Astrocyte (in vitro differentiated cells and primary cell): ENCODE measurements at regions not wholly inside any gene's neighbourhood (a gene's known extent, or its start where the extent isn't known, plus 50 kb on each side); places are given as distances from the start of the nearest gene placed in this dataset.

Experiments used
- DNase-seq: peaks from one replicate; pipeline ENCODE4 v3.0.0-alpha.2; 2010; ENCODE audit warnings: low read depth
- FAIRE-seq: peaks from 2 replicates; lab custom pipeline; 2011; peaks lifted over from hg19 to GRCh38; lab: Jason Lieb, UNC
- H2AFZ ChIP-seq: 2 replicates; pipeline ENCODE4 v1.6.0; 2012; ENCODE audit warnings: low read depth, low read length, inconsistent platforms
- H3K27ac ChIP-seq: 2 replicates; pipeline ENCODE4 v1.5.1; 2011; ENCODE audit warnings: low read depth, low read length, inconsistent platforms
- H3K27me3 ChIP-seq: 2 replicates; pipeline ENCODE4 v1.6.0; 2011; ENCODE audit warnings: low read length, inconsistent platforms; ENCODE audit not compliant: insufficient read depth
- H3K36me3 ChIP-seq: 2 replicates; pipeline ENCODE4 v1.5.1; 2011; ENCODE audit warnings: low read length, inconsistent platforms; ENCODE audit not compliant: insufficient read depth
- H3K4me1 ChIP-seq: 2 replicates; pipeline ENCODE4 v1.5.1; 2011; ENCODE audit warnings: low read length, inconsistent platforms; ENCODE audit not compliant: insufficient read depth
- H3K4me2 ChIP-seq: 2 replicates; pipeline ENCODE4 v1.6.0; 2012; ENCODE audit warnings: low read length, inconsistent platforms
- H3K4me3 ChIP-seq: 2 replicates; pipeline ENCODE4 v1.5.1; 2011; ENCODE audit warnings: low read depth, mild to moderate bottlenecking, low read length, inconsistent platforms; ENCODE audit not compliant: insufficient read depth
- H3K79me2 ChIP-seq: 2 replicates; pipeline ENCODE4 v1.6.0; 2012; ENCODE audit warnings: mild to moderate bottlenecking, low read length, inconsistent platforms; ENCODE audit not compliant: insufficient read depth
- H3K9ac ChIP-seq: 2 replicates; pipeline ENCODE4 v1.6.0; 2012; ENCODE audit warnings: mild to moderate bottlenecking, low read length, inconsistent platforms
- H3K9me3 ChIP-seq: 2 replicates; pipeline ENCODE4 v1.5.1; 2012; ENCODE audit warnings: low read depth, mild to moderate bottlenecking, low read length, inconsistent platforms; ENCODE audit not compliant: insufficient read depth
- H4K20me1 ChIP-seq: 2 replicates; pipeline ENCODE4 v1.6.0; 2012; ENCODE audit warnings: low read length, inconsistent platforms; ENCODE audit not compliant: insufficient read depth
- H3K27ac Mint-ChIP-seq: one replicate; pipeline ENCODE4 v1.8.0; 2021; ENCODE audit warnings: mild to moderate bottlenecking, mixed read lengths; ENCODE audit not compliant: unreplicated experiment
- H3K27me3 Mint-ChIP-seq: one replicate; pipeline ENCODE4 v1.8.0; 2021; ENCODE audit warnings: low read depth, mixed read lengths; ENCODE audit not compliant: unreplicated experiment
- H3K36me3 Mint-ChIP-seq: one replicate; pipeline ENCODE4 v1.8.0; 2021; ENCODE audit warnings: low read depth, mixed read lengths; ENCODE audit not compliant: unreplicated experiment
- H3K4me1 Mint-ChIP-seq: one replicate; pipeline ENCODE4 v1.8.0; 2021; ENCODE audit warnings: low read depth, mixed read lengths; ENCODE audit not compliant: unreplicated experiment
- H3K4me3 Mint-ChIP-seq: one replicate; pipeline ENCODE4 v1.8.0; 2021; ENCODE audit warnings: mild to moderate bottlenecking, moderate library complexity, mixed read lengths; ENCODE audit not compliant: unreplicated experiment
- H3K9me3 Mint-ChIP-seq: one replicate; pipeline ENCODE4 v1.8.0; 2021; ENCODE audit warnings: mild to moderate bottlenecking, mixed read lengths; ENCODE audit not compliant: unreplicated experiment
- CTCF ChIP-seq: IDR thresholded peaks from 2 replicates; pipeline ENCODE4 v1.5.1; 2011; ENCODE audit warnings: low read depth, mild to moderate bottlenecking, inconsistent platforms, low read length, moderate library complexity; ENCODE audit not compliant: insufficient read depth
- EZH2 ChIP-seq: IDR thresholded peaks from 2 replicates; pipeline ENCODE4 v1.6.1; 2012; ENCODE audit warnings: mild to moderate bottlenecking, low read length, inconsistent platforms; ENCODE audit not compliant: insufficient read depth

GRCh38 chr5:2908086-2908485 lies 156.6 kb upstream of the IRX2 start:
- H3K9me3 Mint-ChIP-seq: no peaks in the 10 kb centered on the region

GRCh38 chr5:2906302-2907090 lies 155.0 kb upstream of the IRX2 start:
- H3K4me3 ChIP-seq: no peak overlapping the region
- no peak overlapping the region for H3K9ac ChIP-seq
- Mint-ChIP-seq H3K27ac (no peak overlapping the region), H3K9me3 (peaks cover 4% of the 10 kb centered on the region), H3K27me3 (peaks cover 31% of the 10 kb centered on the region), H3K4me3 (no peak overlapping the region), H3K4me1 (peaks cover 3% of the 10 kb centered on the region), H3K36me3 (no peaks in the 10 kb centered on the region)
- no peak overlapping the region for H3K27ac ChIP-seq
- peaks cover 2% of the 10 kb centered on the region for H3K9me3 ChIP-seq
- TF ChIP-seq CTCF: no peak
- TF ChIP-seq EZH2: no peak
- no peak overlapping the region for H2AFZ ChIP-seq
- H3K36me3 ChIP-seq: no peaks in the 10 kb centered on the region
- no peak overlapping the region for H3K4me2 ChIP-seq
- no peaks in the 10 kb centered on the region for H3K27me3 ChIP-seq
- no peak for DNase-seq
- H3K79me2 ChIP-seq: no peaks in the 10 kb centered on the region
- H4K20me1 ChIP-seq: no peaks in the 10 kb centered on the region
- no peak for FAIRE-seq
- H3K4me1 ChIP-seq: no peaks in the 10 kb centered on the region

More at GRCh38 chr5:2908086-2908485, 156.6 kb upstream of the IRX2 start:
- H3K4me3 Mint-ChIP-seq: no peak overlapping the region
- H3K27me3 Mint-ChIP-seq: peaks cover 29% of the 10 kb centered on the region
- no peak overlapping the region for H3K27ac ChIP-seq
- FAIRE-seq (no peak), DNase-seq (no peak)
- peaks cover 2% of the 10 kb centered on the region for H3K9me3 ChIP-seq
- peaks cover 3% of the 10 kb centered on the region for H3K4me1 Mint-ChIP-seq
- no peaks in the 10 kb centered on the region for H3K27me3 ChIP-seq
- no peaks in the 10 kb centered on the region for H3K36me3 Mint-ChIP-seq
- no peak overlapping the region for H3K4me2 ChIP-seq
- no peaks in the 10 kb centered on the region for H3K4me1 ChIP-seq
- no peaks in the 10 kb centered on the region for H3K79me2 ChIP-seq
- no peaks in the 10 kb centered on the region for H4K20me1 ChIP-seq
- no peak overlapping the region for H2AFZ ChIP-seq
- no peak overlapping the region for H3K9ac ChIP-seq
- TF ChIP-seq EZH2: no peak
- no peak for TF ChIP-seq CTCF
- H3K36me3 ChIP-seq: no peaks in the 10 kb centered on the region
- H3K27ac Mint-ChIP-seq: no peak overlapping the region
- no peak overlapping the region for H3K4me3 ChIP-seq

GRCh38 chr5:2905741-2906140 lies 154.3 kb upstream of the IRX2 start:
- no peak for TF ChIP-seq CTCF
- TF ChIP-seq EZH2: no peak
- H3K4me3 ChIP-seq: no peak overlapping the region
- DNase-seq (no peak), FAIRE-seq (no peak)
- Mint-ChIP-seq H3K27ac (no peak overlapping the region), H3K36me3 (no peaks in the 10 kb centered on the region), H3K4me3 (no peak overlapping the region), H3K4me1 (peaks cover 3% of the 10 kb centered on the region), H3K27me3 (peaks cover 33% of the 10 kb centered on the region), H3K9me3 (peaks cover 7% of the 10 kb centered on the region)
- no peaks in the 10 kb centered on the region for H3K4me1 ChIP-seq
- no peak overlapping the region for H3K4me2 ChIP-seq
- H3K27me3 ChIP-seq: no peaks in the 10 kb centered on the region
- H4K20me1 ChIP-seq: no peaks in the 10 kb centered on the region
- H3K27ac ChIP-seq: no peak overlapping the region
- H3K36me3 ChIP-seq: no peaks in the 10 kb centered on the region
- H2AFZ ChIP-seq: no peak overlapping the region
- no peaks in the 10 kb centered on the region for H3K79me2 ChIP-seq
- peaks cover 2% of the 10 kb centered on the region for H3K9me3 ChIP-seq
- no peak overlapping the region for H3K9ac ChIP-seq
